Spleen (tissue), 11 donors: ENCODE measurements at regions not wholly inside any gene's neighbourhood (a gene's known extent, or its start where the extent isn't known, plus 50 kb on each side); places are given as distances from the start of the nearest gene placed in this dataset.
A peak's percentile ranks its signal among the peaks of the same experiment; 100 is the strongest.

Experiments
- DNase-seq: peaks from one replicate; pipeline ENCODE4 v3.0.0-alpha.2; 2020
- H3K27ac ChIP-seq, 8 donors: fragments of 200-600 bp; sonication (generic) in 7 of 8; 1 replicate in 4 of 8; 2 replicates in 4 of 8; pipeline versions ENCODE4 v1.5.0 to v1.8.0; 2016 to 2021; ENCODE audit warnings: inconsistent platforms in 4 of 8, mild to moderate bottlenecking in 4 of 8, moderate library complexity in 1 of 8
- H3K27me3 ChIP-seq, 7 donors: fragments of 200-600 bp; sonication (generic) in 6 of 7; replicated peaks in 1 of 7; 1 replicate in 4 of 7; 2 replicates in 3 of 7; pipeline versions ENCODE4 v1.5.0 to v1.8.0; 2016 to 2021; ENCODE audit warnings: inconsistent platforms in 3 of 7, mild to moderate bottlenecking in 1 of 7
- H3K36me3 ChIP-seq, 6 donors: fragments of 200-600 bp; sonication (generic) in 5 of 6; 1 replicate in 4 of 6; 2 replicates in 2 of 6; pipeline versions ENCODE4 v1.5.0 to v1.8.0; 2016 to 2021; ENCODE audit warnings: inconsistent platforms in 2 of 6
- H3K4me1 ChIP-seq, 6 donors: fragments of 200-600 bp; sonication (generic) in 5 of 6; 1 replicate in 3 of 6; 2 replicates in 3 of 6; pipeline versions ENCODE4 v1.5.0 to v1.8.0; 2016 to 2021; ENCODE audit warnings: inconsistent platforms in 3 of 6
- H3K4me3 ChIP-seq, 8 donors: fragments of 200-600 bp; sonication (generic) in 7 of 8; 1 replicate in 4 of 8; 2 replicates in 4 of 8; pipeline versions ENCODE4 v1.5.0 to v1.8.0; 2016 to 2021; ENCODE audit warnings: inconsistent platforms in 4 of 8, mild to moderate bottlenecking in 4 of 8, moderate library complexity in 2 of 8
- H3K9me3 ChIP-seq, 8 donors: fragments of 200-600 bp; sonication (generic) in 7 of 8; 1 replicate in 4 of 8; 2 replicates in 4 of 8; pipeline versions ENCODE4 v1.5.0 to v1.8.0; 2016 to 2021; ENCODE audit warnings: inconsistent platforms in 4 of 8
- CTCF ChIP-seq, 11 experiments: fragments of 200-600 bp in 7 of 11; fragments of 450-650 bp in 4 of 11; sonication (generic) in 4 of 11; IDR thresholded peaks in 8 of 11; conservative IDR thresholded peaks in 3 of 11; 1 replicate in 7 of 11; 2 replicates in 4 of 11; pipeline versions ENCODE4 v1.4.0 to v1.8.0; 2016 to 2021; ENCODE audit warnings: antibody characterized with exemption in 11 of 11, inconsistent platforms in 4 of 11, mild to moderate bottlenecking in 1 of 11
- POLR2A ChIP-seq, 3 donors: fragments of 450-650 bp; IDR thresholded peaks; one replicate each; pipeline ENCODE4 v1.5.1; 2017; ENCODE audit warnings: antibody characterized with exemption in 3 of 3, mild to moderate bottlenecking in 1 of 3
- POLR2AphosphoS5 ChIP-seq, 3 donors: sonication (generic); formaldehyde crosslinking; IDR thresholded peaks; one replicate each; pipeline ENCODE4 v1.5.1; 2017; ENCODE audit warnings: antibody characterized with exemption in 3 of 3
- WGBS, 5 donors: extraction: QIAGEN DNeasy Blood & Tissue Kit in 3 of 5; methylation state at CpG; one replicate each; pipeline versions ENCODE4 v1.1.5 to v1.1.7; 2013 to 2018; 5-methylcytosine and 5-hydroxymethylcytosine counted together
- intact Hi-C: fragments of 100-400 bp; cut with DNase I; formaldehyde crosslinking; loops from one replicate; pipeline ENCODE4 v1.15.0; 2023; ENCODE audit warnings: low total_unique reads
- donor health status: healthy with polysubstance abuse.
- donor health status: DM: no; HTN: no; CAD: no; lungs with moderate emphysema.
- donor health status: DM: no; HTN: no; CAD: no.
- donor health status: Bipolar disorder and iron deficiency.
- donor health status: healthy.
- donor health status: DM: no; HTN: no; CAD: no.
- donor health status: DM: yes; HTN: yes; CAD: no.

- WGBS, 5 donors: 68 to 85% (median 74%) methylated on average over 7 of the region's 7 CpGs
Measured at GRCh38 chr9:107173422-107174180, 109.5 kb upstream of the RAD23B start.

GRCh38 chr9:107174441-107174840, 108.6 kb upstream of the RAD23B start:
- TF ChIP-seq POLR2AphosphoS5 (IDR thresholded peaks at IDR 0.05) (no peak), CTCF (IDR thresholded peaks at IDR 0.05 in 8 of 11, conservative IDR thresholded peaks at IDR 0.05 in 3 of 11) (no peak), POLR2A (IDR thresholded peaks at IDR 0.05) (no peak)
- intact Hi-C loops: no loop called here
- no peaks in the 10 kb centered on the region for H3K36me3 ChIP-seq
- no peak for DNase-seq
- H3K27me3 ChIP-seq: no peaks in the 10 kb centered on the region
- WGBS, 5 donors: 56 to 67% (median 66%) methylated on average over 5 to 6 of the region's 6 CpGs
- no peaks in the 10 kb centered on the region for H3K4me1 ChIP-seq
- no peaks in the 10 kb centered on the region for H3K9me3 ChIP-seq
- H3K4me3 ChIP-seq: no peak overlapping the region
- H3K27ac ChIP-seq: peak overlapping the region in 1 of 8 donors; percentile 30

More at GRCh38 chr9:107173422-107174180, 109.5 kb upstream of the RAD23B start:
- intact Hi-C loops: no loop called here
- peak overlapping the region in 1 of 8 donors; percentile 30 for H3K27ac ChIP-seq
- DNase-seq: no peak
- no peaks in the 10 kb centered on the region for H3K4me1 ChIP-seq
- H3K27me3 ChIP-seq: no peaks in the 10 kb centered on the region
- H3K36me3 ChIP-seq: no peaks in the 10 kb centered on the region
- TF ChIP-seq CTCF (IDR thresholded peaks at IDR 0.05 in 8 of 11, conservative IDR thresholded peaks at IDR 0.05 in 3 of 11) (no peak), POLR2AphosphoS5 (IDR thresholded peaks at IDR 0.05) (no peak), POLR2A (IDR thresholded peaks at IDR 0.05) (no peak)
- no peak overlapping the region for H3K4me3 ChIP-seq
- no peaks in the 10 kb centered on the region for H3K9me3 ChIP-seq

- Histone ChIP-seq H3K9me3 (no peaks in the 10 kb centered on the region), H3K27me3 (no peaks in the 10 kb centered on the region), H3K36me3 (no peaks in the 10 kb centered on the region), H3K27ac (no peak overlapping the region), H3K4me3 (no peak overlapping the region), H3K4me1 (no peaks in the 10 kb centered on the region)
- intact Hi-C loops: no loop called here
- WGBS, 5 donors: 66 to 89% (median 79%) methylated on average over 4 of the region's 4 CpGs
- no peak for TF ChIP-seq POLR2AphosphoS5 (IDR thresholded peaks at IDR 0.05)
- TF ChIP-seq CTCF (IDR thresholded peaks at IDR 0.05 in 8 of 11, conservative IDR thresholded peaks at IDR 0.05 in 3 of 11): no peak
- no peak for DNase-seq
Measured at GRCh38 chr9:107175041-107175440, 108.0 kb upstream of the RAD23B start.

GRCh38 chr9:107175816-107176435, 107.2 kb upstream of the RAD23B start:
- DNase-seq: no peak
- intact Hi-C loops: no loop called here

More at GRCh38 chr9:107175816-107176435, 107.2 kb upstream of the RAD23B start:
- Histone ChIP-seq H3K4me1 (no peaks in the 10 kb centered on the region), H3K9me3 (no peaks in the 10 kb centered on the region), H3K36me3 (no peaks in the 10 kb centered on the region), H3K27me3 (no peaks in the 10 kb centered on the region), H3K4me3 (no peak overlapping the region), H3K27ac (no peak overlapping the region)
- WGBS, 5 donors: 75 to 92% (median 86%) methylated on average over 7 of the region's 7 CpGs
- TF ChIP-seq CTCF (IDR thresholded peaks at IDR 0.05 in 8 of 11, conservative IDR thresholded peaks at IDR 0.05 in 3 of 11) (no peak), POLR2A (IDR thresholded peaks at IDR 0.05) (no peak), POLR2AphosphoS5 (IDR thresholded peaks at IDR 0.05) (no peak)
